ENCODE measurements at regions not wholly inside any gene's neighbourhood (a gene's known extent, or its start where the extent isn't known, plus 50 kb on each side); places are given as distances from the start of the nearest gene placed in this dataset.

- peak; percentile 62 for DNase-seq
- Histone ChIP-seq H3K4me3 (ENCODE audit: low read depth, low read length) (peak overlapping the region; percentile 9), H3K27me3 (ENCODE audit: insufficient read depth, low read depth, severe bottlenecking) (no peaks in the 10 kb centered on the region), H3K27ac (peak overlapping the region; percentile 74), H3K36me3 (no peaks in the 10 kb centered on the region; the same call in 1 of the 2 replicates), H3K9me3 (ENCODE audit: severe bottlenecking) (no peaks in the 10 kb centered on the region)
- TF ChIP-seq, protein P1, sequence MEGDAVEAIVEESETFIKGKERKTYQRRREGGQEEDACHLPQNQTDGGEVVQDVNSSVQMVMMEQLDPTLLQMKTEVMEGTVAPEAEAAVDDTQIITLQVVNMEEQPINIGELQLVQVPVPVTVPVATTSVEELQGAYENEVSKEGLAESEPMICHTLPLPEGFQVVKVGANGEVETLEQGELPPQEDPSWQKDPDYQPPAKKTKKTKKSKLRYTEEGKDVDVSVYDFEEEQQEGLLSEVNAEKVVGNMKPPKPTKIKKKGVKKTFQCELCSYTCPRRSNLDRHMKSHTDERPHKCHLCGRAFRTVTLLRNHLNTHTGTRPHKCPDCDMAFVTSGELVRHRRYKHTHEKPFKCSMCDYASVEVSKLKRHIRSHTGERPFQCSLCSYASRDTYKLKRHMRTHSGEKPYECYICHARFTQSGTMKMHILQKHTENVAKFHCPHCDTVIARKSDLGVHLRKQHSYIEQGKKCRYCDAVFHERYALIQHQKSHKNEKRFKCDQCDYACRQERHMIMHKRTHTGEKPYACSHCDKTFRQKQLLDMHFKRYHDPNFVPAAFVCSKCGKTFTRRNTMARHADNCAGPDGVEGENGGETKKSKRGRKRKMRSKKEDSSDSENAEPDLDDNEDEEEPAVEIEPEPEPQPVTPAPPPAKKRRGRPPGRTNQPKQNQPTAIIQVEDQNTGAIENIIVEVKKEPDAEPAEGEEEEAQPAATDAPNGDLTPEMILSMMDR (IDR thresholded peaks at IDR 0.05; ENCODE audit: low read depth, low read length), result no peak
Measured at GRCh38 chr22:35204807-35205775, 52.2 kb upstream of the HMGXB4 start.

GRCh38 chr22:35205961-35206360 is 51.3 kb upstream of the HMGXB4 start:
- H3K9me3 ChIP-seq (ENCODE audit: severe bottlenecking), result no peaks in the 10 kb centered on the region
- TF ChIP-seq, protein P1 (IDR thresholded peaks at IDR 0.05; ENCODE audit: low read depth, low read length), result no peak
- H3K4me3 ChIP-seq (ENCODE audit: low read depth, low read length), result no peak overlapping the region
- no peaks in the 10 kb centered on the region for H3K27me3 ChIP-seq (ENCODE audit: insufficient read depth, low read depth, severe bottlenecking)
- no peak for DNase-seq
- H3K36me3 ChIP-seq, result no peaks in the 10 kb centered on the region; the same call in 1 of the 2 replicates
- H3K27ac ChIP-seq, result peak overlapping the region; percentile 74

DNA sequence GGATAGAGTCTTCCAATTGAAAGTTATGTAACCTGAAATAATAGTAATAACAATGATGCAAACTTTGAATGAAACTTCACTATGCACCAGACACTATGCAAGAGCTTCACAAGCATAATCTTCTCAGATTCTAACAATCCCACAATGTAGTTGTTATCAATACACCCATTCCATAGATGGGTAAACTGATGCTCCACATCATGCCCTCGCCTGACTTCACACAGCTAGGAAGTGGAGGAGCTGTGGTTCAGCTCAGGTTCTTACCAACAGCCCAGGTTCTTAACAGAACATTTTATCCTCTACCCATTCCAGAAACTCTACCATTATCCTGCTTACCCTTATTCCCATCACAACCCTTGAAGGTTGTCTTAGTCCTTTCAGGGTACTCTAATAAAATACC is 50.4 kb upstream of the HMGXB4 start:
- DNase-seq, result no peak
- H3K27ac ChIP-seq, result no peak overlapping the region
- H3K36me3 ChIP-seq, result no peaks in the 10 kb centered on the region; the same call in 1 of the 2 replicates
- H3K27me3 ChIP-seq (ENCODE audit: insufficient read depth, low read depth, severe bottlenecking), result no peaks in the 10 kb centered on the region
- no peak overlapping the region for H3K4me3 ChIP-seq (ENCODE audit: low read depth, low read length)
- TF ChIP-seq, protein P1 (IDR thresholded peaks at IDR 0.05; ENCODE audit: low read depth, low read length), result no peak
- H3K9me3 ChIP-seq (ENCODE audit: severe bottlenecking), result no peaks in the 10 kb centered on the region
